Fibroblast of lung (primary cell): ENCODE measurements at regions not wholly inside any gene's neighbourhood (a gene's known extent, or its start where the extent isn't known, plus 50 kb on each side); places are given as distances from the start of the nearest gene placed in this dataset.

Source experiments
- CTCF ChIP-seq, 2 donors: IDR thresholded peaks in 1 of 2; conservative IDR thresholded peaks in 1 of 2; 1 replicate in 1 of 2; 2 replicates in 1 of 2; pipeline ENCODE4 v1.5.1; 2011 to 2012; ENCODE audit warnings: low read length in 2 of 2, control low read depth in 1 of 2, inconsistent platforms in 1 of 2, low read depth in 1 of 2, mild to moderate bottlenecking in 1 of 2
- EZH2 ChIP-seq: IDR thresholded peaks from 2 replicates; pipeline ENCODE4 v1.5.1; 2012; ENCODE audit warnings: low read length, control low read depth, mild to moderate bottlenecking; ENCODE audit errors: missing control alignments

- TF ChIP-seq CTCF (conservative IDR thresholded peaks at IDR 0.05 in 1 of 2, IDR thresholded peaks at IDR 0.05 in 1 of 2; ENCODE audit: low read depth in 1 of 2, low read length in 2 of 2) (no peak), EZH2 (no peak)
Measured at GRCh38 chr6:100210137-100211117, 216.4 kb upstream of the MCHR2 start.
